Stimulated activated CD8-positive, alpha-beta memory T cell treated with anti-CD3 and anti-CD28 coated beads, Interleukin-4, amount 100 ng/mL, for 48 hours (primary cell): ENCODE measurements at regions not wholly inside any gene's neighbourhood (a gene's known extent, or its start where the extent isn't known, plus 50 kb on each side); places are given as distances from the start of the nearest gene placed in this dataset.
"Not testable (repeated sequence)": the region's sequence is repeated elsewhere in the genome, so short reads cannot be mapped to it uniquely, and the experiment has no call there.

Source experiments
- DNase-seq: peaks from one replicate; pipeline ENCODE4 v3.0.0-alpha.2; 2020

DNA sequence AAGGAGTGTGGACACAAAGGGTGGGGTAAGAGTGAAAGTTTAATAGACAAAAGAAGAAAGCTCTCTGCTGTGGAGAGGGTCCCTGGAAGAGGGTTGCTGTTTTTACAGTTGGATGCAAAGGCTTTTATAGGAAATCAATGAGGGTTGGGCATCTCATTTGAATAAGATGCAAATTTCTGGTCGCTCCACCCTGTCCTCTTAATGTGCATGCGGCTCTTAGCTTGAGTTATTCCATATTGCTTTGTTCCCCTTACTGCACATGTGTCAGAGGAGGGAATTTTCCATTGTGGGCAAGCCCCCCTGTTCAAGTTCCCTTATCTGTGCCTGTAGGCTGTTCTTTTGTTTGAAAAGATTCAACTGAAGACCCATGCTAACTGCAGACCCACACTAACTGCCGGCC lies 326.5 kb downstream of the BCL11A start:
- no peak for DNase-seq

DNA sequence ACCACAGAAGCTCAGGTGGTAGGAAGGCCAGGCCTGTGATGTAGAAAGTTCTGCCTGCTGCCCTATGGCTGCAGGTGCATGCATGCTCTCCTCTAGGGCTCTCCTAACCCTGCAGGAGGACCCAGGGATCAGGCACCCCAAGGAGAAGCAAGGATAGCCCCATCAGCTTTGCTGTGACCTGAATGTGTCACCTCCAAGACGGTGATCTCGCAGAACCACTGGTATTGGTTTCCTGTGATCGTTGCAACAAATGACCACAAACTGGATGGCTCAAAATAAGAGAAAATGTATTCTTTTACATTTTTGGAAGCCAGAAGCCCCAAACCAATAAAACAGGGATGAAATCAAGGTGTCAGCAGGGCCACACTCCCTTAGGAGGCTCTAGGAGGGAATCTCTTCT lies 327.3 kb downstream of the BCL11A start:
- DNase-seq = no peak

DNA sequence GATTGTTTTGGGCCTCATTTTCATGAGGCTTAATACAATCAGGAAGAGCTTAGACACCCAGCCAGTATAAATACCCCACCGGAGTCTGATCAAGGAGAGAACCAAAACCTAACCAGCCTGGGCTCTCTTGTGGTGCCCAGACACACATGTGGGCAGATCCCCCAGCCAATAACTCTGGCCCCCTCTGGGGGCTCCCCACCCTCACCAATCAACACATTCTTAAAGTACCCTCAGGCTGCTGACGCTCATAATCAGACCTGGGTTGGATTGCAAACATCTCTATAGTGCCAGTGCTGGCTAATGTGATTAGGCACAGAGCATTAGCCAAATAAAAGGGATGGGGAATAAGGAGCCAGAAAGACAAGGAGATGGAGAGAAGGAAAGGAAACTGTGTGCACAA lies 329.6 kb downstream of the BCL11A start:
- DNase-seq = no peak

DNA sequence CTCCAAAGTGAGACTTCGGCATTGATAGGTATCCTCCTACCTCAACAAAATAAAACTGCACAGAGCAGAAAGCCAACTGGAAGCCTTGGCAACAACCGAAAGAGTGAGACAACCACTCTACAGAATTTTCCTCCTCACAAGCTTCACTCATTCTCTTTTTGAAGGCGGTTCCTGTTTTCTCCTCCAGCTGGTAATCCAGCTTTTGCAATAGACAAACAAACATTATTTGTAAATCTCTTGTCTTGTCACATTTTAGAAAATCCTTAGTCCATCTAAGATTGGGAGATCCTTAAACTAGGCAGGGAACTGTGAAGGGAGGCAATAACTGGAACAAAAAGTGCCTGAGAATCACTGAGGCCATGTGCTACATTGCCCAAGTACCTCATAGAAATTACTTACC lies 332.4 kb downstream of the BCL11A start:
- DNase-seq = no peak

DNA sequence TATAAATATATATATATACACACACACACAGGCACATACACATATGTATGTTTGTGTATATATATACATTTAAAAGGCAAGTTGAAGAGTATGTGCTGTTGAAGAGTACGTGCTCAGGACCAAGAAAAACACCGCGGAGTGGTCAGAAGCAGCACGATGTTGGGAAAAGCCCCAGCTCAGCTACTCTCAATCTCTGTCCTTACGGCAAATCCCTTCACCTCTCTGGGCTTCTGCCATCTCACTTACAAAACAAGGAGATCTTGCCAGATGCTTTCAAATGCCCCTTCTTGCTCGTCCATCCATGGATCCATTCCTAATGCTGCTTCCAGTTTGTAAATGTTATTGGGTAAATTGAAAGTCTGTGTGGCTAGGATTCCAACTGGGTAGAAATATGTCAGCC lies 333.9 kb downstream of the BCL11A start:
- no peak for DNase-seq

DNA sequence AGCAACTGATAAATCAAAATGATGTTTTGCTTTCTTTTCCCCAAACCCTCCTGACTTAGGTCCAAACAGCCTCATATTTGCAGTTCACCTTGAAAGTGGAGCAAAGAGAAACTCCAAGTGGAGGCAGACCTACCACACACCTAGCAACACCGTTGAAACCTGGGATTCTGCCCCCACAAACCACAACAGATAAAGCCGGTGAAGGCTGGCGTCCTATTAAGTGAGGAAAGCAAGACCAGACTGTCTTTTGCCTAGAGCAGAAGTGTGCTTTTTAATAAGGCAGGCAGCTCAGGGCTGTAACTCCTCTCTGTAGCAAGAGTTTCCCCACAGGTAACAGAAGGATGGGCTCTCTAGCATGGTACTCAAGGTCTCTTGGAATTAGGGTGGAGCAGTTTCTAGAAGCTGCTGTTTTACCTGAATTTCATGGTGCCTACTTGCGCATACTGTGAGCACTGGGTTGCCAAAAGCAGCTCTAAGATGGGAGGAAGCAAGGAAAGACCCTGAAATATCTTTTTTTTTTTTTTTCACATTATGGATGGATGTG lies 336.9 kb downstream of the BCL11A start:
- DNase-seq = no peak

DNA sequence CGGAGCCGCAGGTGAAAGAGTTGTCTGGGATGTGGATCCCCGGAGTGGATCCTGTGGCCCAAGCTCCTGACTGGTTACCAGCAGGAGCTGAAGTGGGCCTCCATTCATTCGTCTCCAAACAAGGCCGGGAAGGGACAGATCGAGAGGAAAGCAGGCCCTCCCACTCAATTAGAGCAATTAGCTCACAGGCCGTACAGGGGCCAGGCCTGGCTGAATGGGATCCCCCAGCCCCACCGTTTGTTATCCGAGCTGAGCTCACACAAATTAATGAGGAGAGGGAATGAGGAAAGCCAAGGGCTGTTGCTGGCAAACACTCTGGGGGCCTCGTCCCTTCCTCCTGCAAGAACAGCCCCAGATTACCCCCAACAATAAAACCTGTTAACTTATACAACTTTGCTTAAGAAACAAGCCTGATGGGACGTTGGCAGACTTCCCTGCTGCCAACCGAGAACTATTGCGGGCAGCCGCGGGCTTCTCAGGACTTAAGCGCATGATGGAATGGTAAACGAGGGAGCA lies 338.0 kb downstream of the BCL11A start:
- DNase-seq = no peak

DNA sequence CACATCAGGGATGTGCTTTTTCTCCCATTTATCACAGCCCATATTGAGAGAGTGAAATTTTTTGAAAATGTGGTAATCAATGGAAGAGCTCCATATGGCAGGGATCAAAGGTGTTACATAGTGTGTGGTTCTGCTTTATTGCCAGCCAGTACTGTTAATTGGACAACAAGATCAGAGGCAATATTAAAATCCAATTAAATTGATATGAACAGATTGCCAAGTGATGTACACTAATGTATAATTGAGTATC lies 338.9 kb downstream of the BCL11A start:
- no peak for DNase-seq

DNA sequence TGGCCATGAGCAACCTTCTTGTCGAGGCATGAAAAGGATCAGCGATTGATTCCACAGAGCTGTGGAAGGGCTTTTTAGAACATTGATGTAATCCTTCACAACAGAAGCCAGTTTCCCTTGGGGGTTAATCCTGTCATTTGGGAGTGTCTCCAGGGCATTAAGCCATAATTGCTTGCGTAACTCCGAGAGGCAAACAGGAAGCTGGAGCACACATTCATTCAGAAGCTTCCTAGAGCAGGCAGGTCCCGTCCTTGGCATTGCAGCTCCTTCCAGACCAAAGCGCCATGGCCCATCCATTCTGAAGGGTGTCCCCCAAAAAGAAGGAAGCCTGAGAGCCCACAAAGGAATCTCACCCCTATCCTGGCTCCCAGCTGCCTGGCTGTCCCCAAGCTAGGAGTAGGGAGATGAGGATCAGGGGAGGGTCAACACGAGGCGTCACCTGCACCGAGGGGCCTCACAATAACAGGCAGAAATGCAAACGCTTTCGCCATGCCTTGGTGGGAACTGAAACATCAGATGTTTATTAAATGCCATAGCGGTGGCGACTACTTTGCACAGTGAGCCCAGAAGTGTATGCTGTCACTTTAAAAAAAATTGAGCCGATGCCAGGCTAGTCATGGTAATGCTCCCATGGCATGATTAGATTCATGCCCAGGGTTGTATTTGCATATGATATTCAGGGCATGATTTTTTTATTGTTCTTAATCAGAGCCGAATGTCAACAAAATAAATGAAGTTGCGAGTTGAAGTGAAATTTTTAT lies 339.4 kb downstream of the BCL11A start:
- no peak for DNase-seq

DNA sequence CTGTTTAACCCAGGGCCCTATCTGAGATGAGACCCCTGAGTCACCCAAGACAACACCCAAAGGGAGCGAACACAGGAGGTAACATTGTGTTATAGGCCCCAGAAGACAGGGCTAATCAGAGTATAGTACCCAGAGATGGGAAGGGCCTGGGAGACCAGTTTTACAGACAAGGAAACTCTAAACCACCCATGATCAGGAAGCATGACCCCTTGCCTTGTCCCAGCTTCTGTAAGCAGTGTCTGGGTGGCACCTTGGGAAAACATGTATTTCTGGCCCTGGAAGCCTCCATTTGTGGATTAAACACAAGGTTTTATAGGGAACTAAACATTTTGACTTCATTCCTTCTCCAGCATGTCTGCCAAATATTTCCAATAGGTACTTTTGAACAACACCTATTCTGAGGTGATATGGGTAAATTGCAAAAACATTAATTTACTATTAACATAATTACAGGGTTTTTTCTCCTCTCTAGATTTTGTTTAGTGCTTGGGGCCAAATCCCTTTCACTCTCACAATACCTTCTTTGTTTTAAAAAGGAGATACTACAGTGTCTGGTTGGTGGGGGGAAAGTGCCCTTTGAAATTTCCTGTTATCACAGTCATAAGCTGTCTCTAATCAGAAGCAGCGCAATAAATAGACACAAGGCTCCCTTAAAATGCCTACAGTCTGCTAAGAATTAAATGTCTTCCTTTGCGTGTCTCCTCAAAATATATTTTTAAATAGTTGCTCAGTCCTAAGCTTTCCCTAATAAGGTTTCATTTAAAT lies 341.1 kb downstream of the BCL11A start:
- no peak for DNase-seq

DNA sequence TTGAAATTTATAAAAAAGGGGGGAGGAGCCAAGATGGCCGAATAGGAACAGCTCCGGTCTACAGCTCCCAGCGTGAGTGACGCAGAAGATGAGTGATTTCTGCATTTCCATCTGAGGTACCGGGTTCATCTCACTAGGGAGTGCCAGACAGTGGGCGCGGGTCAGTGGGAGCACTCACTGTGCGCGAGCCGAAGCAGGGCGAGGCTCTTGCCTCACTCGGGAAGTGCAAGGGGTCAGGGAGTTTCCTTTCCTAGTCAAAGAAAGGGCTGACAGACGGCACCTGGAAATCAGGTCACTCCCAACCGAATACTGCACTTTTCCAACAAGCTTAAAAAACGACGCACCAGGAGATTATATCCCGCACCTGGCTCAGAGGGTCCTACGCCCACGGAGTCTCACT lies 364.4 kb downstream of the BCL11A start:
- not testable (repeated sequence) for DNase-seq

DNA sequence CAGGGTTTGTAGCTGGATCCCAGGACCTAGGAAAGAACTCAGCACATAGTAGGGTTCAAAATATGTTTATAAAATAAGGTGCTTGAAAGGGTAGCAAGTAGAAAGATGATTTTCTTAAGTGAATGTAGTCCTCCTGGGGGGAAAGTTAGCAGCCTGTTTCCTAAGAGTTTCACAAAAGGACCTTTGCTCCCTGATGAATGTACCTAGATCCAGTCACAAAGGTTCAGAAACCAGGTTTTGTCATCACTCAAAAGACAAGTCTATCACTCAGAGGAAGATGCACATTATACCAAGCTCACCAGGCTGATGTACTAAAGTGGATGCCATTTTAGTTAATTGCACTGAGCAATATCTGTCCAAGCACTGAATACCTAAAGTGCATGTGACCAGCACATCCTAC lies 378.2 kb downstream of the BCL11A start:
- no peak for DNase-seq

DNA sequence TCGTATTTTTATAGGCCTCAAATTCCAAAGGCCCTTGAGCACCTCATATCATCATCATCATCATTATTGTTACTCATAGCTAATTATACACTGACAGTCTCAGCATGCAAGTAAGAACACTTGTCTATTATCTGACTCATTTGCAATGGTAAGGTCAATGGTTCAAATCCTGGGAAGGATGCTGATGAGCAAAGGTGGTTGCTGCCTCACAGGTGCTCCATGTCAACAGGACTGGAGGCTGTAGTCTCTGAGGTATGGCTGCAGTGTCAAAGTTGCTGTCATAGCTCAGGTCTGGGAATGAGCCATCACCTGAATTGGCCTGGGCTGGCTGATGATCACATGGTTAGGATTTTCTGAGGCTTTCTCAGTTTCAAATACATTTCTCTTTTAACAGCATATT lies 379.3 kb downstream of the BCL11A start:
- no peak for DNase-seq

DNA sequence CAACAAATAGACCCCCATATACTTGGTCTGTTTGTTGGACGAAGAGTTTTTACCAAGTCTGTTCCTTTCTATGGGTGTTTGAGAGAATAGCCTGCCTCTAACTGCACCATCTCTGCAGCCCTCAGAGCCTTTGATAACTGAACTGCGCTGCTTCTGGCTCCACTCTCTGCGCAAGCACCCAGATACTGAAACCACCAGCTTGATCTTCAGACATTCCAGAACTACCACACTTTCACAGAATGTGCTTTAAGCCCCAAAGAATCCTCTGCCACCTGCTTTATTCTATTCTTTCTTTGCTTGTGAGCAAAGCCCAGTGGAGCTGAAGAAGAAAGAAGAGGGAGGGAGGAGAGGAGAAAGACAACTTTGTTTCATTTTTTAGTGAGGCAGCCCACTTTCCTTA lies 380.7 kb downstream of the BCL11A start:
- no peak for DNase-seq

DNA sequence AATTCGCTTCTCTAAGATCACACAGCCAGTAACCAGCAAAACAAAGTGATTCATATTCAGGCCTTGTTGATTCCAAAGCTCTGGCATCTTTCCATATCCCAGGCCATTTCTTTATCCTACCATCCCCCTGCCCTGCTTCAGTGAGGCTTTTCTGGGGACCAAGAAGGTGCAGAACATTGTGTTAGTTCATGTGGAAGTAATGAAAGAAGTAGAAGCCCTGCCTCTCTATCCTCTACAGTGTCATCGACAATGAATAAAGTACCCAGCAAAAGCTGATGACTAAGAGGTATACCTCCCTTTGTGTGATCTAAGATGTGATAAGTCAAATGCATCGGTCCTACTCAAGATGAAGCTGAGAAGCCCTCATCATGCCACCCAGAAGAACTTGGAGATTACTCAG lies 383.2 kb downstream of the BCL11A start:
- no peak for DNase-seq

DNA sequence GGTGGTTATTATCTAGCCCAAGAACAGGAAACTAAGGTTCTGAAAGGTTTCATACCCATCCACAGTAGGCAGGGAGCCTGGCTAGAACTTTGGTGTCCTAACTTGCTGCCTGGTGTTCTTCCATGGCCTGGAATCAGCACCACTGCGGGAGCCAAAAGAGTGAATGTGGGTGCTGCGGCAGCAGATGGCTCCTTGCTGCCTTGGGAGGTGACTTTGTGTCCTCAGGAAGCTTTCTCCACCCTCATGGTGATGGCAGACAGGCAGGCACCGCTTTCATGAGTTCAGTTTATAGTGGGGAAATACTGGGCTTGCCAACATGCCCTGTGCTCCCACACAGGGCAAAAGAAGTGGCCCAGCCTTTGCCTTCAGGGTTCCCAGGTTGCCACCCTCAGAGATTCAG lies 385.2 kb downstream of the BCL11A start:
- no peak for DNase-seq

DNA sequence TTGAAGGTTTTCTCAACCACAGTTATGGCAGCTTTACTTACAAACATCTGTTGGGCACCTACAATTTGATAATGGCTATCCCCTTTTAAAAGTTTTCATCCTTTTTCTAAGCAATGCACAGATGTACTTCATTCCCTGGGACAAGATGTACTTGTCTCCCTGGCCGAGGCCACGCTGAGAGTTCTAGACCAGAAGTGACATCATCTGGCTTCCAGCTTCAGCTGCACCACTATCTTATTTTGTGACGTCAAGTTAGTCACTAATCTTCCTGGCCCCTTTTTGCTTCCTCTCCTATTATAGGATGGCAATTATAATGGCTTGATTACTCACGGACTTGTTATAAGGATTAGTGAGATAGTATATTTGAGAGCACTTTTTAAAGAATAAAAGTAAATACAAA lies 386.4 kb downstream of the BCL11A start:
- no peak for DNase-seq

DNA sequence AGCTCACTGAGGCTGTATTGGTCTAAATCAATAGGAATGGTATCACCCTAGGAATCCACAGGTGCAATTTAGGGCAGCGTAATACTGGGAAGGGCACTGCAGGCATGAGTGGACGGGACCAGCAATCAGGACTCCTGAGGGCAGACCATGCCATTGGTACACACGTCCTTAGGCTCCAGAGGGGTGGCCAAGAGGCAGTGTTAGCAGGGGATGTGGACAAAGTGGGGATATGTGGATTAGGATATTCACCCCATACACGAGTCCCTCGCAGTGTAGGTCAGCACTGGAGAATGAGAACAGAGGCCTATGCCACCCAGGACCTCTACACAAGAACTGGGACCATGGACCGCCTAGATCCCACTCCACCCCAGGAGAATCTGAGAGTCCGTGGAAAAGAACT lies 389.8 kb downstream of the BCL11A start:
- DNase-seq = no peak

DNA sequence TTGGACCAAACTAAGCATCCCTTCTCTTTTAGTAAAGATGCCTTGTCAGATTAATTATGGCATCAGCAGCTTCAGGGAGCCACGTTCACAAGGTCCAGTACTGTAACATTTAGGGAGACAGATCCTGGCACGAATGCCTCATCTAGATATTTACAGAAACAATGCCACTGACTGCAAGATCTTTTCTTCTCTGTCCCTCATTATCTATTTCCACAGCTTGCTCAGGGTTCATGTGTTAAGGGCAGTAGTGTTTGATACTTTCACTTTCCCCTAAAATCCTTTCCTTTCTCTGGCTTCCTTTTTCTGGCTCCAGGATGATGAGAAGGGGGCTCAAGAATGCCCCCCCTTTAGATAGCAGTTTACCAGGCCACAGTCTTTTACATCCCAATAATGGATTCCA lies 393.9 kb downstream of the BCL11A start:
- DNase-seq = no peak

DNA sequence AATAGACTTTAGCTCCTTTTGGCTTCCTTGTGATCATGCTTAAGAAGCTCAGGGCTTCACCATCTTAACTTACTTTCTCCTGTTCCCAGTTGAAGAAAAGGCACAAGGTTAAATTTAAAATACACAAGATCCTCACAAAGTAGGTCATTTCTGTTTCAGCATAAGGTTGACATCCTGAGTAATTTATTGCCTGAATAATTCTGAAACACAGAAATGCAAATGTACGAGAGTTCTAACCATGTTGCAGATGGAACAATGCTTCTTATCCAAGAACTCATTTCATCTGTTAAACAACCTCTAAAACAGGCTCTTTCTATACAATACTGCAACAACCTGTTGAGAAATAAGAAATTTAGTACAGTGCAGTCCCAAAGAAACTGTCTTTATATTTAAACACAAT lies 395.2 kb downstream of the BCL11A start:
- no peak for DNase-seq

DNA sequence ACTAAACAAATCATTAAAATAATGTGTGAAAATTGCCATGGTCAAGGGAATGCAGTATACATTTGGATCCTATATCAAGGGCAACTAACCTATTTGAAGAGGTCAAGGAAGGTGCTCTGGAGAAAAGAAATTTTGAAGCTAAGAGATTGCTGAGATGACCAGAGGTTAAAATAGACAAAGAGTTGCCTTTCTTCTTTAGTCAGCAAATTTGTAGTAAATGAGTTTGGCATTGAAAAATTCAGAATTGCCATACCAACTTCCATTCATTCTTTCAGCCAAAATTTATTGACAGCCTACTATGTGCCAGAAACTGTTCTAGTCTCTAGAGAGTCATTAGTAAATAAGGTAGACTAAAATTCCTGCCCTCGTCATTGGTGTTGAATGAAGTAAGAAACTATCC lies 396.2 kb downstream of the BCL11A start:
- no peak for DNase-seq

DNA sequence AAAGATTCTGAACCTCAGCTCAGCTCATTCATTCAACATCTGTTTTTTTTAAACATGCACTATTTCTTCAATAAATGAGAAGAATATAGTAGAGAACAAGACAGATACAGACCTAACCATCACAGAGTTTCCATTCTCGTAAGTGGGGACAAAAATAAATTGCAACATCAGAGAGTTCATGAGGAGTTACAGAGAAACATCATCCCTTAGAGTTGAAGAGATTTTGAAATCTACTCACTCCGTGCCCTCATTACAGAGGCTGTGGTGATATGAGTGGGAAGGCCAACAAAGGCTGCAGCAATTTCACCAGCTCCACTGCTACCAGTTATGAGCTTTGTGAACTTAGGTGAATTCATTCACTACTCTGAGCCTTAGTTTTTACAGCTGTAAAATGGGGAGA lies 399.3 kb downstream of the BCL11A start:
- no peak for DNase-seq

DNA sequence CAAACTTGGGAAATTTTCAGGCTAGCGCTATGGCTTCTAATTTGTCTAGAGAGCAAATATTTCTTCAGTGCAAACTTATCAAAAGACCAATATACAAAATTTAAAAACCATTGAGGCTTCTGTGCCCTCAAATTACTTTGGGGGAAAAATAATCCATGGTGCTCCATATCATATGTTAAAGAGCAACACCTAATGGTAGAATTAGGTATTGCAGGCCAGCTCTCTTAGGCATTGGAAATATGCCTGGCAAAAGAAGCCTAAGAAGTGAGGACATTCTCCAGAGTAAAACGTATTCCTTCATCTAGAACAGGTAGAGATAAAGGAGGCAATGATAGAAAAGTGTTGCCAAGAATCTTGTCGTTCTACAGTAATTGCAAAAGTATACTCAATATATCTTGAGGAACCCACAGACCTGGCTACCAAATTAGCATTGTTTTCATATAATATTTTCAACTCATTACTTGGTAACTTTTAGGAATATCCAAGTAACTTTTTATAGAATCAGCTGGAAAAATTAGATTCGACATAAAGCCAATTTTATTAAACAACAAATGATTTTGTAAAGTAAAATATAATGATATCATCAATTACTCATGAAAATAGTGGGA lies 401.1 kb downstream of the BCL11A start:
- no peak for DNase-seq

DNA sequence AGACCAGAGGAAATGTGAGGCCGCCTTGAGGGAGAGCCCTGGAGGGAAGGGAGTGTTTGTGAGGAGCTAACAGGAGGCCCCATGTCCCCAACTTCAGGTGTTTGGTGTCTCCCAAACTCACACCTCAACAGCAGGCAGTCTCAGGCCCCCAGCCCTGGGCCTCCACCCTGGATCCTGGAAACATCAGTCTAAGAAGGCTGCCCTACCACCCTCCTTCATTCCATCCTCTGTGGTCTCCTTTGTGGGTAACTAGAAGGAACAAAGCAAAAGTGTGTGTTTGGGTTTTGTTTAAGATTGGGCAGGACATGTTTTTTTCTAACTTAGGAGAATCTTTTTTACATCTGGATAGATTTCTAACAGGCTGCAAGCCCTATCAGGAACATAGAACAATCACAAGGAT lies 404.3 kb downstream of the BCL11A start:
- no peak for DNase-seq
